ENCODE measurements at regions not wholly inside any gene's neighbourhood (a gene's known extent, or its start where the extent isn't known, plus 50 kb on each side); places are given as distances from the start of the nearest gene placed in this dataset.

DNA sequence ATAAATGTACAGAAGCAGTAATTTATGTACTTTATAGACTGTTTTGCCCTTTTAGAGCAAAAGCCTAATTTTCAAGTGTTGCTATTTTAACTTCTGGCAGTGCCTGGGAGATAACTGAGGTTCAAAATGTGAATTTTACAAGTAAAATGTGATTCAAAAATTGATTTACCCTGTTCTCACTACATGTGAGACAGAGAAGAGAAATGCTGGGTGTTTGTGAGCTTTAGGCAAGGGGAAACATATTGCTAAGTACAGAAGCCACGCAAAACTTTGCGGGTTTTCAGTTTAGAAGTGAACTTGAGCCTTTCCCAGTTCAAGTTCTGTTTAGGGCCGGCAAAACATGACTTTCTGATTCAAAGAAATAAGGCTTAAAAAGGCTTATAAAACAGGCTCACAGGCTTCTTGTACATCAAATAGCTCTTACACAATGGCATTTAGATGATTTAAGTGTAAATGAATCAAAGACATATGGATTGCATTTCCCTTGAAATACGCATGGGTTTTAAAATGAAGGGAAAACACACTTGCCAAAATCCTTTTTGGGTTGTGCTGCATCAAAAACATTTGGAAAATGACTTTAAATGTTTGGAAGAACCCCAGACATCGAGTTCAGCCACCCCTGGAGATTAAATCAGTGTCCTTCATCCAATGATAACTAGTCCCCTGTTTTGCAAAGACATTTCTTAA is 370.8 kb upstream of the MEF2C start:
- TF ChIP-seq, protein P1, sequence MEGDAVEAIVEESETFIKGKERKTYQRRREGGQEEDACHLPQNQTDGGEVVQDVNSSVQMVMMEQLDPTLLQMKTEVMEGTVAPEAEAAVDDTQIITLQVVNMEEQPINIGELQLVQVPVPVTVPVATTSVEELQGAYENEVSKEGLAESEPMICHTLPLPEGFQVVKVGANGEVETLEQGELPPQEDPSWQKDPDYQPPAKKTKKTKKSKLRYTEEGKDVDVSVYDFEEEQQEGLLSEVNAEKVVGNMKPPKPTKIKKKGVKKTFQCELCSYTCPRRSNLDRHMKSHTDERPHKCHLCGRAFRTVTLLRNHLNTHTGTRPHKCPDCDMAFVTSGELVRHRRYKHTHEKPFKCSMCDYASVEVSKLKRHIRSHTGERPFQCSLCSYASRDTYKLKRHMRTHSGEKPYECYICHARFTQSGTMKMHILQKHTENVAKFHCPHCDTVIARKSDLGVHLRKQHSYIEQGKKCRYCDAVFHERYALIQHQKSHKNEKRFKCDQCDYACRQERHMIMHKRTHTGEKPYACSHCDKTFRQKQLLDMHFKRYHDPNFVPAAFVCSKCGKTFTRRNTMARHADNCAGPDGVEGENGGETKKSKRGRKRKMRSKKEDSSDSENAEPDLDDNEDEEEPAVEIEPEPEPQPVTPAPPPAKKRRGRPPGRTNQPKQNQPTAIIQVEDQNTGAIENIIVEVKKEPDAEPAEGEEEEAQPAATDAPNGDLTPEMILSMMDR (IDR thresholded peaks at IDR 0.05), result no peak
- no peak for TF ChIP-seq POLR2A (IDR thresholded peaks at IDR 0.05)
